Peyer's patch (tissue), 4 donors: ENCODE measurements at regions not wholly inside any gene's neighbourhood (a gene's known extent, or its start where the extent isn't known, plus 50 kb on each side); places are given as distances from the start of the nearest gene placed in this dataset.

Experiments used
- POLR2A ChIP-seq, 2 donors: fragments of 450-650 bp; IDR thresholded peaks; one replicate each; pipeline ENCODE4 v1.5.1; 2017; ENCODE audit warnings: antibody characterized with exemption in 2 of 2, mild to moderate bottlenecking in 2 of 2, moderate library complexity in 2 of 2
- TF ChIP-seq, protein P1 (sequence below), 6 experiments: fragments of 450-650 bp in 4 of 6; fragments of 200-600 bp in 2 of 6; sonication (generic) in 1 of 6; IDR thresholded peaks; one replicate each; pipeline ENCODE4 v1.5.1; 2017 to 2019; ENCODE audit warnings: antibody characterized with exemption in 6 of 6, mild to moderate bottlenecking in 3 of 6, moderate library complexity in 1 of 6

DNA sequence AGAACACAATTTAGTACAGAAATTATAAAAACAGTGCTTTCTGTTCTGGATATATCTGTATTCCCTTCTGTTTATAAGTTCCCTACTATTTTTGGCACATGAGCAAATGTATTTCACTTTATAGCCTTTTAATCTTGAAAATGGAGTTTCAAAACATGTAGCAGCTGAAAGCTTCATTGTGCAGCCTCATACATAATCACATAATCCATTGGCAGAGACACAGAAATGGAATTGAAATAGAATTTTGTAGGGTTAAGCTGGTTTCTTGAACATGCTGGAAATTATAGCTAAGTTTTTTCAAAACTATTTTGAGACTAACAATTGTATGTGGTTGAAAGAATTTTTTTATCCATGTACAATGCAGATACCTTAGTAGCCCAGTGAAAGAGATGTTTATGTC, 614.3 kb upstream of the MDGA2 start:
- TF ChIP-seq, protein P1, sequence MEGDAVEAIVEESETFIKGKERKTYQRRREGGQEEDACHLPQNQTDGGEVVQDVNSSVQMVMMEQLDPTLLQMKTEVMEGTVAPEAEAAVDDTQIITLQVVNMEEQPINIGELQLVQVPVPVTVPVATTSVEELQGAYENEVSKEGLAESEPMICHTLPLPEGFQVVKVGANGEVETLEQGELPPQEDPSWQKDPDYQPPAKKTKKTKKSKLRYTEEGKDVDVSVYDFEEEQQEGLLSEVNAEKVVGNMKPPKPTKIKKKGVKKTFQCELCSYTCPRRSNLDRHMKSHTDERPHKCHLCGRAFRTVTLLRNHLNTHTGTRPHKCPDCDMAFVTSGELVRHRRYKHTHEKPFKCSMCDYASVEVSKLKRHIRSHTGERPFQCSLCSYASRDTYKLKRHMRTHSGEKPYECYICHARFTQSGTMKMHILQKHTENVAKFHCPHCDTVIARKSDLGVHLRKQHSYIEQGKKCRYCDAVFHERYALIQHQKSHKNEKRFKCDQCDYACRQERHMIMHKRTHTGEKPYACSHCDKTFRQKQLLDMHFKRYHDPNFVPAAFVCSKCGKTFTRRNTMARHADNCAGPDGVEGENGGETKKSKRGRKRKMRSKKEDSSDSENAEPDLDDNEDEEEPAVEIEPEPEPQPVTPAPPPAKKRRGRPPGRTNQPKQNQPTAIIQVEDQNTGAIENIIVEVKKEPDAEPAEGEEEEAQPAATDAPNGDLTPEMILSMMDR (IDR thresholded peaks at IDR 0.05): no peak
- no peak for TF ChIP-seq POLR2A (IDR thresholded peaks at IDR 0.05)
